ENCODE measurements at regions not wholly inside any gene's neighbourhood (a gene's known extent, or its start where the extent isn't known, plus 50 kb on each side); places are given as distances from the start of the nearest gene placed in this dataset.

GRCh38 chr2:228239207-228239906, 57.9 kb upstream of the SPHKAP start:
- TF ChIP-seq BACH2 (CRISPR knock-in tag; IDR thresholded peaks at IDR 0.05; ENCODE audit: borderline replicate concordance) (no peak), ZC3H10 (CRISPR knock-in tag; IDR thresholded peaks at IDR 0.05) (no peak; the same call in 1 of the 2 replicates), ZFP3 (CRISPR knock-in tag; IDR thresholded peaks at IDR 0.05) (no peak), CSDC2 (CRISPR knock-in tag; IDR thresholded peaks at IDR 0.05) (no peak), PATZ1 (CRISPR knock-in tag; IDR thresholded peaks at IDR 0.05; ENCODE audit: borderline replicate concordance) (no peak), ISL1 (CRISPR knock-in tag; IDR thresholded peaks at IDR 0.05) (no peak), RARB (CRISPR knock-in tag; IDR thresholded peaks at IDR 0.05) (no peak), ZNF8 (CRISPR knock-in tag; IDR thresholded peaks at IDR 0.05) (no peak), TSHZ2 (CRISPR knock-in tag; IDR thresholded peaks at IDR 0.05) (no peak), ZFP30 (CRISPR knock-in tag; IDR thresholded peaks at IDR 0.05) (no peak), ESRRG (CRISPR knock-in tag; IDR thresholded peaks at IDR 0.05) (no peak)
- TF ChIP-seq, protein P1, sequence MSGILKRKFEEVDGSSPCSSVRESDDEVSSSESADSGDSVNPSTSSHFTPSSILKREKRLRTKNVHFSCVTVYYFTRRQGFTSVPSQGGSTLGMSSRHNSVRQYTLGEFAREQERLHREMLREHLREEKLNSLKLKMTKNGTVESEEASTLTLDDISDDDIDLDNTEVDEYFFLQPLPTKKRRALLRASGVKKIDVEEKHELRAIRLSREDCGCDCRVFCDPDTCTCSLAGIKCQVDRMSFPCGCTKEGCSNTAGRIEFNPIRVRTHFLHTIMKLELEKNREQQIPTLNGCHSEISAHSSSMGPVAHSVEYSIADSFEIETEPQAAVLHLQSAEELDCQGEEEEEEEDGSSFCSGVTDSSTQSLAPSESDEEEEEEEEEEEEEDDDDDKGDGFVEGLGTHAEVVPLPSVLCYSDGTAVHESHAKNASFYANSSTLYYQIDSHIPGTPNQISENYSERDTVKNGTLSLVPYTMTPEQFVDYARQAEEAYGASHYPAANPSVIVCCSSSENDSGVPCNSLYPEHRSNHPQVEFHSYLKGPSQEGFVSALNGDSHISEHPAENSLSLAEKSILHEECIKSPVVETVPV (CRISPR knock-in tag; IDR thresholded peaks at IDR 0.05) = no peak

Measured in SK-N-SH treated with all-trans-retinoic acid at 6 μM for 48 hours (cell line).